HG02678 (cell line): ENCODE measurements at regions not wholly inside any gene's neighbourhood (a gene's known extent, or its start where the extent isn't known, plus 50 kb on each side); places are given as distances from the start of the nearest gene placed in this dataset.
"Not testable (repeated sequence)": the region's sequence is repeated elsewhere in the genome, so short reads cannot be mapped to it uniquely, and the experiment has no call there.

Experiments used
- ATAC-seq: cut with Tn5 transposase; IDR thresholded peaks from one replicate; pipeline ENCODE4 v1.9.1; 2021; ENCODE audit warnings: mild to moderate bottlenecking, moderate library complexity; ENCODE audit not compliant: unreplicated experiment

- ATAC-seq = no peak
Observed at GRCh38 chr5:12100542-12100941, 196.3 kb upstream of the CTNND2 start.

- no peak for ATAC-seq
Observed at GRCh38 chr5:12099296-12099695, 195.1 kb upstream of the CTNND2 start.

GRCh38 chr5:12095808-12096281 lies 191.6 kb upstream of the CTNND2 start:
- ATAC-seq = peak; percentile 68

GRCh38 chr5:12093586-12093985 lies 189.3 kb upstream of the CTNND2 start:
- no peak for ATAC-seq

GRCh38 chr5:12080761-12081160 lies 176.5 kb upstream of the CTNND2 start:
- ATAC-seq = no peak

- ATAC-seq = not testable (repeated sequence)
Observed at GRCh38 chr5:12078286-12078685, 174.0 kb upstream of the CTNND2 start.

- ATAC-seq = no peak
Observed at GRCh38 chr5:12073426-12073825, 169.2 kb upstream of the CTNND2 start.

- no peak for ATAC-seq
Observed at GRCh38 chr5:12072441-12072840, 168.2 kb upstream of the CTNND2 start.

- ATAC-seq = no peak
Observed at GRCh38 chr5:12071455-12071854, 167.2 kb upstream of the CTNND2 start.

- no peak for ATAC-seq
Observed at GRCh38 chr5:12023614-12024241, 119.5 kb upstream of the CTNND2 start.

- ATAC-seq = no peak
Observed at GRCh38 chr5:12022444-12022843, 118.2 kb upstream of the CTNND2 start.

GRCh38 chr5:12019306-12019705 lies 115.1 kb upstream of the CTNND2 start:
- ATAC-seq = no peak

- no peak for ATAC-seq
Observed at GRCh38 chr5:12017007-12017406, 112.8 kb upstream of the CTNND2 start.

- ATAC-seq = no peak
Observed at GRCh38 chr5:12016159-12016746, 112.0 kb upstream of the CTNND2 start.

GRCh38 chr5:12013351-12013750 lies 109.1 kb upstream of the CTNND2 start:
- ATAC-seq = no peak

- no peak for ATAC-seq
Observed at GRCh38 chr5:12003680-12004079, 99.4 kb upstream of the CTNND2 start.

GRCh38 chr5:11998397-11998796 lies 94.2 kb upstream of the CTNND2 start:
- ATAC-seq = no peak

GRCh38 chr5:11997942-11998341 lies 93.7 kb upstream of the CTNND2 start:
- ATAC-seq = no peak

GRCh38 chr5:11992518-11992917 lies 88.3 kb upstream of the CTNND2 start:
- ATAC-seq = no peak

- no peak for ATAC-seq
Observed at GRCh38 chr5:11985993-11986392, 81.7 kb upstream of the CTNND2 start.

- no peak for ATAC-seq
Observed at GRCh38 chr5:11984196-11984595, 80.0 kb upstream of the CTNND2 start.

- ATAC-seq = no peak
Observed at GRCh38 chr5:11981986-11982385, 77.7 kb upstream of the CTNND2 start.

GRCh38 chr5:11977904-11978303 lies 73.7 kb upstream of the CTNND2 start:
- ATAC-seq = no peak
